Colonic mucosa (tissue), 4 donors: ENCODE measurements at regions not wholly inside any gene's neighbourhood (a gene's known extent, or its start where the extent isn't known, plus 50 kb on each side); places are given as distances from the start of the nearest gene placed in this dataset.

ENCODE experiments used
- DNase-seq: peaks from one replicate; pipeline ENCODE4 v3.0.0-alpha.2; 2020
- H3K27ac ChIP-seq: fragments of 200-600 bp; one replicate; pipeline ENCODE4 v1.8.0; 2021
- H3K27me3 ChIP-seq: fragments of 200-600 bp; one replicate; pipeline ENCODE4 v1.8.0; 2021
- H3K36me3 ChIP-seq: fragments of 200-600 bp; one replicate; pipeline ENCODE4 v1.8.0; 2021
- H3K4me1 ChIP-seq: fragments of 200-600 bp; one replicate; pipeline ENCODE4 v1.8.0; 2021; ENCODE audit warnings: mild to moderate bottlenecking
- H3K4me3 ChIP-seq: fragments of 200-600 bp; one replicate; pipeline ENCODE4 v1.8.0; 2021
- H3K9ac ChIP-seq, 2 donors: one replicate each; pipeline ENCODE4 v1.7.0; 2013; ENCODE audit warnings: control low read depth in 2 of 2, low read depth in 2 of 2, low read length in 2 of 2
- H3K9me3 ChIP-seq: fragments of 200-600 bp; one replicate; pipeline ENCODE4 v1.8.0; 2021
- CTCF ChIP-seq: fragments of 200-600 bp; IDR thresholded peaks from one replicate; pipeline ENCODE4 v1.8.0; 2022; ENCODE audit warnings: antibody characterized with exemption, mild to moderate bottlenecking
- intact Hi-C: fragments of 100-400 bp; cut with DNase I; formaldehyde crosslinking; loops from one replicate; pipeline ENCODE4 v1.14.1; 2022
- donor health status: healthy.
- donor health status: DM: no; HTN: no; CAD: no.
- donor health status: DM: no; HTN: no; CAD: no.

- TF ChIP-seq CTCF, result no peak
- no peak overlapping the region for H3K4me3 ChIP-seq
- no peaks in the 10 kb centered on the region for H3K9me3 ChIP-seq
- intact Hi-C loops, result no loop called here
- no peak overlapping the region for H3K9ac ChIP-seq
- no peak for DNase-seq
- H3K27me3 ChIP-seq, result no peaks in the 10 kb centered on the region
- H3K27ac ChIP-seq, result no peak overlapping the region
- H3K4me1 ChIP-seq, result no peaks in the 10 kb centered on the region
- no peaks in the 10 kb centered on the region for H3K36me3 ChIP-seq
Measured at GRCh38 chr3:109784852-109785631, 447.7 kb upstream of the DPPA4 start.

GRCh38 chr3:109803274-109803673 is 465.9 kb upstream of the DPPA4 start:
- no peak for DNase-seq

GRCh38 chr3:109804697-109805096 is 467.4 kb upstream of the DPPA4 start:
- H3K27me3 ChIP-seq, result no peaks in the 10 kb centered on the region
- no peaks in the 10 kb centered on the region for H3K36me3 ChIP-seq
- no peak overlapping the region for H3K27ac ChIP-seq
- intact Hi-C loops, result no loop called here
- H3K4me3 ChIP-seq, result no peak overlapping the region
- H3K4me1 ChIP-seq, result no peaks in the 10 kb centered on the region
- H3K9me3 ChIP-seq, result no peaks in the 10 kb centered on the region
- no peak overlapping the region for H3K9ac ChIP-seq
- no peak for DNase-seq
- no peak for TF ChIP-seq CTCF

More at GRCh38 chr3:109803274-109803673, 465.9 kb upstream of the DPPA4 start:
- TF ChIP-seq CTCF, result peak; percentile 25
- no peak overlapping the region for H3K4me3 ChIP-seq
- H3K36me3 ChIP-seq, result no peaks in the 10 kb centered on the region
- H3K4me1 ChIP-seq, result no peaks in the 10 kb centered on the region
- H3K9me3 ChIP-seq, result no peaks in the 10 kb centered on the region
- intact Hi-C loops, result no loop called here
- no peaks in the 10 kb centered on the region for H3K27me3 ChIP-seq
- no peak overlapping the region for H3K27ac ChIP-seq
- H3K9ac ChIP-seq, result no peak overlapping the region

GRCh38 chr3:109806929-109807328 is 469.6 kb upstream of the DPPA4 start:
- no peak for TF ChIP-seq CTCF

GRCh38 chr3:109809513-109809912 is 472.2 kb upstream of the DPPA4 start:
- TF ChIP-seq CTCF, result no peak
- intact Hi-C loops, result no loop called here
- H3K27ac ChIP-seq, result no peak overlapping the region

More at GRCh38 chr3:109806929-109807328, 469.6 kb upstream of the DPPA4 start:
- H3K27ac ChIP-seq, result peak overlapping the region; percentile 22
- intact Hi-C loops, result no loop called here
- DNase-seq, result no peak
- H3K4me3 ChIP-seq, result no peak overlapping the region
- H3K9me3 ChIP-seq, result no peaks in the 10 kb centered on the region
- no peaks in the 10 kb centered on the region for H3K27me3 ChIP-seq
- no peaks in the 10 kb centered on the region for H3K36me3 ChIP-seq
- no peak overlapping the region for H3K9ac ChIP-seq
- no peaks in the 10 kb centered on the region for H3K4me1 ChIP-seq

More at GRCh38 chr3:109809513-109809912, 472.2 kb upstream of the DPPA4 start:
- DNase-seq, result no peak
- Histone ChIP-seq H3K9me3 (no peaks in the 10 kb centered on the region), H3K27me3 (no peaks in the 10 kb centered on the region), H3K36me3 (no peaks in the 10 kb centered on the region), H3K4me3 (no peak overlapping the region), H3K4me1 (no peaks in the 10 kb centered on the region), H3K9ac (no peak overlapping the region)
